Fibroblast of lung (primary cell): ENCODE measurements at regions not wholly inside any gene's neighbourhood (a gene's known extent, or its start where the extent isn't known, plus 50 kb on each side); places are given as distances from the start of the nearest gene placed in this dataset.
A peak's percentile ranks its signal among the peaks of the same experiment; 100 is the strongest.
"Not testable (repeated sequence)": the region's sequence is repeated elsewhere in the genome, so short reads cannot be mapped to it uniquely, and the experiment has no call there.

Source experiments
- DNase-seq, 2 donors: peaks; one replicate each; pipeline versions ENCODE4 v3.0.0 to v3.0.0-alpha.2; 2010; ENCODE audit warnings: low read depth in 2 of 2
- H2AFZ ChIP-seq: 2 replicates; pipeline ENCODE4 v1.5.1; 2012; ENCODE audit warnings: low read length, control low read depth, inconsistent platforms
- H3K27ac ChIP-seq: 2 replicates; pipeline ENCODE4 v1.5.1; 2011; ENCODE audit warnings: low read length, control low read depth; ENCODE audit not compliant: insufficient read depth
- H3K27me3 ChIP-seq: 2 replicates; pipeline ENCODE4 v1.5.1; 2011; ENCODE audit warnings: mild to moderate bottlenecking, low read length; ENCODE audit not compliant: control insufficient read depth, insufficient read depth
- H3K36me3 ChIP-seq: 2 replicates; pipeline ENCODE4 v1.5.1; 2011; ENCODE audit warnings: low read length; ENCODE audit not compliant: control insufficient read depth, insufficient read depth
- H3K4me1 ChIP-seq: 2 replicates; pipeline ENCODE4 v1.5.1; 2011; ENCODE audit warnings: low read length; ENCODE audit not compliant: control insufficient read depth, insufficient read depth; ENCODE audit errors: extremely low read depth
- H3K4me2 ChIP-seq: 2 replicates; pipeline ENCODE4 v1.5.1; 2011; ENCODE audit warnings: low read length, control low read depth; ENCODE audit not compliant: insufficient read depth; ENCODE audit errors: extremely low read depth
- H3K4me3 ChIP-seq, 4 experiments: fragments of 200-600 bp in 1 of 4; sonication (generic) in 1 of 4; replicated peaks in 1 of 4; 2 replicates each; pipeline ENCODE4 v1.5.1; 2011 to 2016; ENCODE audit warnings: low read length in 4 of 4, low read depth in 3 of 4, mild to moderate bottlenecking in 3 of 4, control low read depth in 2 of 4, inconsistent platforms in 1 of 4, mixed read lengths in 1 of 4; ENCODE audit not compliant: insufficient read depth in 1 of 4; ENCODE audit errors: control extremely low read depth in 1 of 4
- H3K79me2 ChIP-seq: 2 replicates; pipeline ENCODE4 v1.5.1; 2012; ENCODE audit warnings: mild to moderate bottlenecking, low read length, inconsistent platforms; ENCODE audit not compliant: control insufficient read depth, insufficient read depth
- H3K9ac ChIP-seq: 2 replicates; pipeline ENCODE4 v1.5.1; 2011; ENCODE audit warnings: mild to moderate bottlenecking, low read length, control low read depth; ENCODE audit not compliant: insufficient read depth
- H3K9me3 ChIP-seq: 2 replicates; pipeline ENCODE4 v1.5.1; 2012; ENCODE audit warnings: low read depth, low read length; ENCODE audit not compliant: control insufficient read depth, insufficient read depth
- H4K20me1 ChIP-seq: 2 replicates; pipeline ENCODE4 v1.5.1; 2011; ENCODE audit warnings: low read length; ENCODE audit not compliant: control insufficient read depth, insufficient read depth; ENCODE audit errors: extremely low read depth
- CTCF ChIP-seq, 2 donors: IDR thresholded peaks in 1 of 2; conservative IDR thresholded peaks in 1 of 2; 1 replicate in 1 of 2; 2 replicates in 1 of 2; pipeline ENCODE4 v1.5.1; 2011 to 2012; ENCODE audit warnings: low read length in 2 of 2, control low read depth in 1 of 2, inconsistent platforms in 1 of 2, low read depth in 1 of 2, mild to moderate bottlenecking in 1 of 2
- EZH2 ChIP-seq: IDR thresholded peaks from 2 replicates; pipeline ENCODE4 v1.5.1; 2012; ENCODE audit warnings: low read length, control low read depth, mild to moderate bottlenecking; ENCODE audit errors: missing control alignments

- Histone ChIP-seq H3K36me3 (no peaks in the 10 kb centered on the region), H3K27me3 (no peaks in the 10 kb centered on the region), H3K4me2 (no peak overlapping the region), H2AFZ (peak overlapping the region; percentile 9), H3K4me3 (no peak overlapping the region), H3K27ac (no peak overlapping the region), H3K9ac (no peak overlapping the region), H3K4me1 (no peaks in the 10 kb centered on the region), H4K20me1 (no peaks in the 10 kb centered on the region), H3K9me3 (no peaks in the 10 kb centered on the region), H3K79me2 (no peaks in the 10 kb centered on the region)
- no peak for TF ChIP-seq EZH2
- TF ChIP-seq CTCF (conservative IDR thresholded peaks at IDR 0.05 in 1 of 2, IDR thresholded peaks at IDR 0.05 in 1 of 2; ENCODE audit: low read depth in 1 of 2, low read length in 2 of 2) = peak; percentile 79 to 84
- peak; percentile 47 to 75 for DNase-seq
These were observed 75.4 kb upstream of the ECI2 start for GRCh38 chr6:4210629-4211419.

- no peak for DNase-seq
- Histone ChIP-seq H3K79me2 (no peaks in the 10 kb centered on the region), H3K36me3 (no peaks in the 10 kb centered on the region), H3K27me3 (no peaks in the 10 kb centered on the region), H3K9me3 (no peaks in the 10 kb centered on the region), H3K9ac (no peak overlapping the region), H4K20me1 (no peaks in the 10 kb centered on the region), H3K4me2 (no peak overlapping the region), H2AFZ (no peak overlapping the region), H3K4me1 (no peaks in the 10 kb centered on the region), H3K27ac (no peak overlapping the region), H3K4me3 (no peak overlapping the region)
- TF ChIP-seq EZH2 (no peak), CTCF (conservative IDR thresholded peaks at IDR 0.05 in 1 of 2, IDR thresholded peaks at IDR 0.05 in 1 of 2; ENCODE audit: low read depth in 1 of 2, low read length in 2 of 2) (no peak)
These were observed 73.8 kb upstream of the ECI2 start for GRCh38 chr6:4209196-4209595.

GRCh38 chr6:4208158-4208557 is 72.8 kb upstream of the ECI2 start:
- H3K4me1 ChIP-seq = no peaks in the 10 kb centered on the region
- H3K9me3 ChIP-seq = no peaks in the 10 kb centered on the region
- no peak for DNase-seq
- no peak overlapping the region for H2AFZ ChIP-seq
- H3K79me2 ChIP-seq = no peaks in the 10 kb centered on the region
- no peaks in the 10 kb centered on the region for H3K36me3 ChIP-seq
- no peak overlapping the region for H3K4me3 ChIP-seq
- H3K4me2 ChIP-seq = no peak overlapping the region
- no peaks in the 10 kb centered on the region for H3K27me3 ChIP-seq
- no peaks in the 10 kb centered on the region for H4K20me1 ChIP-seq
- TF ChIP-seq CTCF (conservative IDR thresholded peaks at IDR 0.05 in 1 of 2, IDR thresholded peaks at IDR 0.05 in 1 of 2; ENCODE audit: low read depth in 1 of 2, low read length in 2 of 2) (no peak), EZH2 (no peak)
- H3K9ac ChIP-seq = no peak overlapping the region
- no peak overlapping the region for H3K27ac ChIP-seq

GRCh38 chr6:4203642-4204417 is 68.5 kb upstream of the ECI2 start:
- H3K27ac ChIP-seq, H2AFZ ChIP-seq, DNase-seq, H3K4me3 ChIP-seq, H3K9me3 ChIP-seq, H3K9ac ChIP-seq, H3K4me2 ChIP-seq, H3K27me3 ChIP-seq, H3K79me2 ChIP-seq, H3K4me1 ChIP-seq, H3K36me3 ChIP-seq, H4K20me1 ChIP-seq: not testable (repeated sequence)
